Stimulated activated CD8-positive, alpha-beta memory T cell treated with anti-CD3 and anti-CD28 coated beads, Interleukin-12 subunit alpha, Interleukin-12 subunit beta, amount 100 ng/mL, for 1 hour (primary cell): ENCODE measurements at regions not wholly inside any gene's neighbourhood (a gene's known extent, or its start where the extent isn't known, plus 50 kb on each side); places are given as distances from the start of the nearest gene placed in this dataset.

Source experiments
- DNase-seq: peaks from one replicate; pipeline ENCODE4 v3.0.0-alpha.2; 2020; ENCODE audit warnings: low read depth

DNA sequence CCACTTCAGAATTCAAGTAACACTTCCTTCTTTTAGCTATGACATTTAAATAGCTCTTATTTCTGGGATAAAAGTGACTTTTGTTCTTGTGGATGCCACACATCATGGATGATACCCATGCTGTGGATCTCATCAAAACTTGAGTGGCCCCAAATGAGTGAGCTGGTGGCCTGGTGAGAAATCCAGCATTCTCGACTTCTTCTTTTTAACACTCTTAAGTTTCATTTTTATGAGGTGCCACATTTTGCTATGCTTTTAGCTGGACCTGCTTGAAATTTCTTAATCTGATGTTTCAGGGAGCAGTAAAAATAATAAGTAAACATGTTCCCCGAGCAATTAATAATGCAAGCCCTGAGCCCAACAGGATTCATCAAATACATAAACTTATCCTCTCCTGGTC is 384.8 kb upstream of the MEF2C start:
- no peak for DNase-seq

DNA sequence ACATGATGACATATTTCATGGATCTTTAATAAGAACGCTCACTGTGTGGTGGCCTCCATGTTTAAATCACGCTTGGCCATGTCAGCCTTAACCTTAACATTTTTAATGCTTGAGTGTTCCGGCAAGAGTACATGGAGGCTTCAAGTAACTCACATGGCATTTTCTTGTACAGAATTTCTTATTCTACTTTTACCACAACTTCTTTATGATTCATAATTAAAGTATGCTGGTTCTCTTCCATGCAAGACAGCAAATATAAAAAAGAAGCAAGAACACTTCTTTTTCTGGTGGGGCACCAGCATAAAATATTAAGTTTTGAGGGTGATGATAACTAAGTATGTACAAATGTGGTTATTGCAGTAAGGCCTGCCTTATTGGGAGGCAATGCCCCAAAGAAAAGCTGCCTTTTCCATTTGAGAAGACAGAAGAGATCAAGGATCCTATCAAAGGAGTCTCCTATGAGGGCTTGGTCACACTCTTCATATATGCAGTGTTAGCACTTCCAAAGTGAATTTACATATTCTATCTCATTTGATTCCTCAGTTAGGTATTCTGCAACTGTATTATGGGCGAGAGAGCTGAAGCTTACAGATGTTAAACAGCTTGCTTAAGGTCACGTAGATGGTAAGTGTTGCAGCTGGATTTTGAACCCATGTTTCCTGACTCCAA is 382.7 kb upstream of the MEF2C start:
- no peak for DNase-seq

DNA sequence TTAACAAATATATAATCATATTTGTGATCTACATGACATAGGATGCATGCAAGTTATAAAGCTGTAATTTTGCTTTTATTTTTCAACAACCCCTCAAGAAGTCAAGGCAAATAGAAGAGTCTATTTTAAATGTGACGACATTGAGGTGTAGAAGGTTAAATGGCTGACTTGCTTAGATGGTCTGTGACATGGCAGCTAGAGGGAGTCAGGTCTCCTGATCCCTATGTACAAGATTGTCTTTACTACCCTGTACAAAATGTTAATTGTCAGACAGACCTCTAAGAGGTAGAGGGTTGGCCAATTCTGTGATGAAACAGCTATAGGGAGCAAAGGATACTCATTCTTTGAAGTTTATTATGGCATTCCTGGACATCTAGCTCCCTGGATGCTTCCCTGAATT is 380.9 kb upstream of the MEF2C start:
- no peak for DNase-seq

DNA sequence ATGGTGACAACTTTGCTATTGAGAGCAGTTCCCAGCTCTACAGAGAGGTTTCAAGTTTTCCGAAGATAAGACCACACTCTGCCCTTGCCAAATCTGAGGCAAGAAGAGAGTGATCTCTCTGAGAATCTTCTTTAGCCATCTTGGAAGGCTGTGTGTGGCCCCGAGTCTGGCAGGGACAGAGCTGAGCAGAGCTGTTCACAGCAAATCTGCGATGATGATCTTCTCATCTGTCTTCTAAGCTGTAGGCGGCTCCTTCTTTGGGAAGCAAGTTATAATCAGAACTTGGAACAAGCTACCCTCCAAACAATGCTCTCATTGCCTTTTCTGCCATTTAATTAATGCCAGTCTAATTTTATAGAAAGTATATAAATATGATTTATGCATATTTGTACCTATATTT is 379.0 kb upstream of the MEF2C start:
- DNase-seq, result no peak

DNA sequence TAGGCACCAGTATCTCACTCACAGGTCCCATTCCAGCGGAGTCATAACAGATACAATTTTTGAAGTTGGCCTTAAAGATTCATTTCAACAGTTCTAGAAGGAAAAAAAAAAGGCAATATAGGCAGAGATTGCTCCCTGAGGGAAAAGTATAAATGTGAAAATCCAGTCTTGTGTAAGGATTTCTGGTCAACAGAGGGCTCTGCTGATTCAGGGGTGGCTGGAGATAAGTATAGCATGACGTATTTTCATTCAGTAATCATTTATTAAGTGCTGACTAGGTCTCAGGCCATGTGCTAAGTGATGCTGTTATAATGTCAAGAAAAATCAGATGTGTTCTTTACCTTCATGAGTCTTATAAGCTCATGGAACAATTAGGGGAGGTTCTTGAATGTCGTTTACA is 377.3 kb upstream of the MEF2C start:
- no peak for DNase-seq

DNA sequence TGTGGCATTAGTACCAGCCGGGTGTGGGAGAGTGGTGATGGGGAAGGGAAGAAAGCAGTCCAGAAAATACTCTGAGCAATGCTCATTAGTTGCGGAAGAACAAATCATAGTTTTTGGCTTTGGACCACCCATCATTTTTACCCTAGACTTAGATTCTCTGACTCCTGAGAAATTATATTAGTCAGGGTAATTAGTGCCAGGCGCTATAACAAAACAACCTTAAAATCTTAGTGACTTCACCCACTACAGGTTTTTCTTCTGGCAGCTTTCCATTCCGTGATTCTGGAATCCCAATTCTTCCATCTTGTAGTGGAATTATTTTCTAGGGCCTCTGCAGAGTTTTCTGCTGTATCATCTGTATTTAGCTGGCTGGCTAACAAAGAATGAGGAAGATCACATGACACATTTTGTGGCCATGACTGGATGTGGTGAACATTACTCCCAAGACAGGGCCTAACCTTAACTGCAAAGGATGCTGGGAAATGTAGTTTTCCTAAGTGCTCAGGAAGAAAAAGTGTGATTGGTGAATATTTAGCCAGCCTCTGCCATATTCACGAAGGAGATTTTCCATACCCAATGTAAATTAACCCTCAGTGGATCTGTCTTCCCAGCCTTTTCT is 373.0 kb upstream of the MEF2C start:
- no peak for DNase-seq

DNA sequence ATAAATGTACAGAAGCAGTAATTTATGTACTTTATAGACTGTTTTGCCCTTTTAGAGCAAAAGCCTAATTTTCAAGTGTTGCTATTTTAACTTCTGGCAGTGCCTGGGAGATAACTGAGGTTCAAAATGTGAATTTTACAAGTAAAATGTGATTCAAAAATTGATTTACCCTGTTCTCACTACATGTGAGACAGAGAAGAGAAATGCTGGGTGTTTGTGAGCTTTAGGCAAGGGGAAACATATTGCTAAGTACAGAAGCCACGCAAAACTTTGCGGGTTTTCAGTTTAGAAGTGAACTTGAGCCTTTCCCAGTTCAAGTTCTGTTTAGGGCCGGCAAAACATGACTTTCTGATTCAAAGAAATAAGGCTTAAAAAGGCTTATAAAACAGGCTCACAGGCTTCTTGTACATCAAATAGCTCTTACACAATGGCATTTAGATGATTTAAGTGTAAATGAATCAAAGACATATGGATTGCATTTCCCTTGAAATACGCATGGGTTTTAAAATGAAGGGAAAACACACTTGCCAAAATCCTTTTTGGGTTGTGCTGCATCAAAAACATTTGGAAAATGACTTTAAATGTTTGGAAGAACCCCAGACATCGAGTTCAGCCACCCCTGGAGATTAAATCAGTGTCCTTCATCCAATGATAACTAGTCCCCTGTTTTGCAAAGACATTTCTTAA is 370.8 kb upstream of the MEF2C start:
- no peak for DNase-seq

DNA sequence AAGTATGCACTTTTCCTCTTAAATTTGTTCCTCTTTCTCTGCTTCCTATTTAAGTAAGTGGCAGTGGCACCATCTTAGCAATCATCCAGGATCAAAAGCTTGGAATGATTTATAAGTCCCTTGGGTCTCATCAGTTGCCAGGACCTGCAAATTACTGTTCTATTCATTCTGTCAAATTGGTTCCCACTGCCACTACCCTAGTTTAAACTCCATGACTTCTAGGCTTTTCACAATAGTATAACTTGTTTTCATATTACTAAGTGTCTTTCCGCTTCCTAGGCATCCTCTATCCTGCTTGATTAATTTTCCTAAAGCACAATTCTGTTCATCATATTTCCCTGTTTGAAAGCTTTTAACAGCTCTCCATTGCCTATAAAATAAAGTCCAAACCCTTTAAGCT is 363.9 kb upstream of the MEF2C start:
- no peak for DNase-seq

DNA sequence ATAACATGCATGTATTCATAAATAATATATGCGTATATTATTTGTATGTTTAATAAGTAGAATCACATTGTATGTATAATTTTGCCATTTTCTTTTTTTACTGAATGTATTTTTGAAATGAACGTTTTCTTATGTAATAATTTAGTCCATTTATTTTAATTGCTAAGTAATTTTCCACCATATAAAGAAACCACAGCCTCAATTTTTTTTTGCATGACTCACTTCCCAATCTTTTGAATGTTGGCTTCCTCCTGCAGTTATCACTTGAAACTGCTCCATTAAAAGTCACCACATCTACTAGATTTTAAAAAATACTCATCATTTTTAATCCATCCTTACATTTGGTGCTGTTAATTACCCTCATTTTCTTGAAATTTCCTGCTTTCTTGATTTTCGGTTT is 363.3 kb upstream of the MEF2C start:
- DNase-seq, result no peak

DNA sequence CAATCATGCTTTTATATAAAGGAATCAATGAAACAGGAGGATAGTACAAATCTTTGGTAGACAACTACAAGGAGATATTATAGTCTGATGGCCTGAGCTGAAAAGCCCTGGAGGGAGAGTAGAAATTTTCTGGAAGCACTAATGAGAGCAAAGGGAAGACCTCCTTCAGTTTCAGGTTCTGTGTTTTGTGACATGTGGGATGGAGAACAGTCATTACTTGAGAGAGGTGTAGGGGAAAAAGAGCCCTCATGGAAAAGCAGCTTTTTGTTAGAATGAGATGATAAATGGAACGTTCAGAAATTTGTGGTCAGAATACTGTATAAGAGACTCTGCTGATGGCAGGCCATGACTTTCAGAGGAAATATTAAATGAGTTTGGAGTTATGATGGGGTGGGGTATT is 360.6 kb upstream of the MEF2C start:
- DNase-seq, result no peak

DNA sequence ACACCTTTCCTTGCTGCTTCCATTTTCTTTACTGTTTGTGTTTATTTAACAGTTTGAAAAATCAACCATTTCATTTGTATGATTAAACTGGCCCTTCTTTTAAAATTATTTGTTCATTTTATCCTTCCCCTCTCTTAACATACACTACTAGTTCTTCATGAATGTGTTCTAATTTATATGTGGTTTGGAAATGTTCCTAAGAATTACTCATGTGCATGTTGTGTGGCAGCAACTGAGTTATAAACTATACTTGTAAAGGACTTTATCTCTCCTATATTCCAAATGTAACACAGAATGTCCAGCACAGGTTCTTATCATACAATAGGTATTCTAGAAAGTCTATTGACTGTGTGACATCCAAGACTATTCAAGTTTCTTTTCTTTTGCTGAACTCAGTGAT is 358.2 kb upstream of the MEF2C start:
- DNase-seq, result no peak

DNA sequence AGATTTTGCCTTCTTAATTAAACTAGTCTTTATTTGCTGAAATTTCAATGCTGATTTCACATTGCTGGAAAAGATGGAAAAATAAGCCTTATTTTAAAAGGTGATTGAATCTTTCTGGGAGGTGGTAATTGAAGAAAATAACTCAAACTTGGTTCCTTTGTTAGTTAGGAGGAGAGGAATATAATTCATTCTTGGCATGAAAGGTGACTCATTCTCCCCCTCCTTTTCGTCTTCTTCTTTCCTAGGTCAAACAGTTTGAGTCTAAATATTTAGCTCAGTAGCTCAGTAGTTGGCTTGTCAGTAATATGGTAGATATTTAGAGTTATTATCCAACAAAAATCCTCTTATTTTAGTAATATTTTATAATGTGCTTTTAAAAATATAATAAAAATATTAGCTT is 353.9 kb upstream of the MEF2C start:
- DNase-seq, result no peak

DNA sequence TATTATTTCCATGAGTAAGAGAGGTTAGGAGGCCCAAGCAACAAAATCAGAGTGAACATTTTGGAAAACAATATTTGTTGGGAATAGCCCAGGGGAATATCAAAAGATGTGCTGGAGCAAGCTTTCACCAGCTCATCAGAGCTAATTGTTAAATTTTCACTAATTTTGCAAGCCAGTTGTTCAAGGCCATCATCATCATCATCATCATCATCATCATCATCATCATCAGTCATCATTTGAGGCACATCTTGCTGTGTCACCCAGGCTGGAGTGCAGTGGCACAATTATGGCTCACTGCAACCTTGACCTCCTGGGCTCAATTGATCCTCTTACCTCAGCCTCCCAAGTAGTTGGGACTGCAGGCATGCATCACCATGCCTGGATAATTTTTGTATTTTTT is 350.5 kb upstream of the MEF2C start:
- no peak for DNase-seq

DNA sequence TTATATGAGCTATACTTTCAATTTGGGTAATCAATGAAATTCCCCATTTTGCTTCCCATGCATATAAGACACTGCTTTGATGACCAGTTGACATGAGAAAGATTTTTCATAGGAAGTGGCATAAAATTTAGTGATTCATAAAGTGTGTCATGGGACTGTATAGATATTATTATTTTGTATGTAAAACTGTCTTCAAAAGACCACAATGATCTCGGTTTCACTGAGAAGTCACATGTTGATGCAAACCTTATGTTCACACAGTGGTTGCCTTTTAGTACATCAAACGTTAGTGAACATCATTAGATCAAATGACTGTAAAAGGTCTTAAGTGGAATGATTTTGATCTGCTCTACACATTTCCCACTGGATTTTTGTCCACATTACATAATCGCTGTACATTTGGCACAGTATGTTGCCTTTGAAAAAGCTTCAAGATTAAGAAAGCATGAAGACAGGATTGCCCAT is 349.2 kb upstream of the MEF2C start:
- no peak for DNase-seq

DNA sequence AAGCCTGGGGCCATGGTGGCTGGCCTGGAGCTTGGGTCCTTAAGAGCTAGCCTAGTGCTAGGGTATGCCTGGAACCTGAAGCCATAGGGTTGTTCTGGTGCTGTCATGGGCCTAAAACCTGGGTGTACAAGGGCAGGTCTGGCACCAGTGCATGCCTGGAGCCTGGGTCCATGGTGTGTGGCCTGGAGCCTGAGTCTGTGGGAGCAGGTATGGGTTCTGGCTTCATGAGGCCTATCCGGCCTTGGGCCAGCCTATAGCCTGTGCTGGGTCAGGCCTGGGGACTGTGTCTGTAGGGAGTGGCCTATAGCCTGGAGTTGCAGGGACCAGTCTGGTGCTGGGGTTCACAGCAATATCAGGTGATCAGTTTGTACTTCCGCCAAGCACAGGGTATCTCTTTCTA is 347.2 kb upstream of the MEF2C start:
- no peak for DNase-seq

DNA sequence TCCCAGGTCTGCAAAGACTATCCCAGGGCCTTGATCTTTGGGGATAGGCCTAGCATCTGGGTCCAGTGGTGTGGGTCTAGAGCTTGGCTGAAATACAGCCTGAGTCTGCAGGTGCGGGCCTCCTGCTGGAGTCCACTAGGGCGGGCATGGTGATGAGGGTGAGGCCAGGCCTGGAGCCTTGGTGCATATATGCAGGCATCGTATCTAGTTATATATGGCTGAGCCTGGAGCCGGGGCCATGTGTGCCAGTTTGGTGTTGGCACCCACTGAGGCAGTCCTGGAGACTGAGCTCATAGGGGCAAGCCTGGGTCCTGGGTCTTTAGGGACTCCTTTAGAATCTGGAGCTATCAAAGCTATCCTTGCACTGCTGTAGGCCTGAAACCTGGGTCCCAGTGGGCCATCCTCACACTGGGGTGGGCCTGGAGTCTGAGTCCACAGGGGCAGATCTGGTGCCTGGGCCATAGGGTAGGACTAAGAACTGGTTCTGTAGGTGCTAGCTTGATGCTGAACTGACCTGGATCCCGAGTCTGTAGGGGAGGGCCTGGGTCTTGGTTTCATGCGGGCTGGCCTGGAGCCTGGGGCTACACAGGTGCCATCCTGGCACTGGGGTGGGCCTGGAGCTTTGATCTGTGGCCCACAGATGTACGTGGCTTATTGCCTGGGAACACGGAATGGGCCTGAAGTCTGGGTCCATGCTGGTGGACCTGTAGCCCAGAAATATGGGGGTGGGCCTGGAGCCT is 346.5 kb upstream of the MEF2C start:
- DNase-seq, result no peak

DNA sequence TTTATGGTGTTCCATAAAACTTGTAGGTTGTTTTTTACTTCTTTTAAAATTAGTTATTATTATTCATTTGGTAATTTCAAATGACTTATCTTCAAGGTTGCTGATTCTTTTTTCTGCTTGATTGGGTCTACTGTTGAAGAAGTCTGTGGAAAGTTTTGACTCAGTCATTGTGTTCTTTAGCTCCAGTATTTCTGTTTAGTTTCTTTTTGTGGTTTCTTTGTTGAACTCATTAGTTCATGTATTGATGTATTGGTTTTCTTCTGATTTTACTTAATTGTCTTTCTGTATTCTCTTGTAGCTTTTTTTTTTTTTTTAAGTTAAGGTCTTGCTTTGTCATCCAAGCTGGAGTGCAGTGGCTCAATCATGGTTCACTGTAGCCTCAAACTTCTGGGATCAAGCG is 345.4 kb upstream of the MEF2C start:
- no peak for DNase-seq

DNA sequence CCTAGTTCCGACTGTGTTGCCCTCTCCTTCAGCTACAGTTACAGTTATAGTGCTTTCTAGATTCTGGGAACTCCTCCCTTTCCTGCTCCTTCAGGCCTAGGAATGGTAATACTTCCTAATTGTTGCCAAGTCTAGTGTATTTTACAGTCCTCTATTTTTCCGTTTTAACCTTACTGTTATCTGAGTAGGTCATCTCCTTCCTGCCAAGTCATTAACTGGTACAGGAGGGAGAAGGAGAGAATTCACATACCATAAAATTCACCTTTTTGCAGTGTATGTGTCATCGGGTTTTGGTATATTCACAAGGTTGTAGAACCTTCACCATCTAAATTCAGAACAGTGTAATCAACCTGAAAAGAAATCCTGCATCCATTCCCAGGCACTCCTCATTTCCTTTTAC is 335.4 kb upstream of the MEF2C start:
- no peak for DNase-seq

DNA sequence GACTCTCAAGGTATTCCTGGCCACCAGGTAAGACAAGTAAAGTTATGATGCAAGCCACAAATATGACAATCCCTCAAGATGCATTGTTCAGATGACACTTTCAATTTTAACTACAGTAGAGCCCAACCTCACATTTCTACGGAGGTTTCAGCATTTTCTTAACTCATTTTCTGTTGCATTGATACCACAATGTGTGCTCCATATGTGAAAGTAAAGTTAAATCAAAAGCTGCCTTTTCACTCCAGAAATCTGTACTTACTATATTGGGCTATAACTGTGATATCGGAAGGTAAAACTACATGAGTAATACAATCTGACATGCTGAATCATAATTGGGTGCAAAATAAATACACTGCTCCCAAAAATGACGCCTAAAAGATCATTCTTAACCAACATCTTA is 333.6 kb upstream of the MEF2C start:
- DNase-seq, result no peak

DNA sequence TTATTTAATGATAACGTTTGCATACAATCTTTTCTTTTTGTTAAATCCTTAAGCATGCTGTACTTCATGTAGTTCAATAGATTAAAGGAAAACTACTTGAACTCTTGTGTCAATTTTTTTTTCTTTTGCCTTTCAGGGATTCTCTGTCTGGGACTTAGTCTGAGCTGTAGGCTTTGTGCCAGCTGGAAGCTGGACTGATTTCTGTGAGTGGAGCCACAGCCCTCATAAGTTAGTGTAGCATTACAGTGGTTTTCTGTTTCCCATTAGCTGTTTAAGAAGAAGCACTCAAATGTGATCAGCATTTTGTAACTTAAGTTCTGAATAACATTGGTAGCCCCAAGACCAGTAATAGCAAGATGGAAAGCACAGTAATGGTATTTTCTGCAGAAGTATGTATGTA is 330.6 kb upstream of the MEF2C start:
- no peak for DNase-seq

DNA sequence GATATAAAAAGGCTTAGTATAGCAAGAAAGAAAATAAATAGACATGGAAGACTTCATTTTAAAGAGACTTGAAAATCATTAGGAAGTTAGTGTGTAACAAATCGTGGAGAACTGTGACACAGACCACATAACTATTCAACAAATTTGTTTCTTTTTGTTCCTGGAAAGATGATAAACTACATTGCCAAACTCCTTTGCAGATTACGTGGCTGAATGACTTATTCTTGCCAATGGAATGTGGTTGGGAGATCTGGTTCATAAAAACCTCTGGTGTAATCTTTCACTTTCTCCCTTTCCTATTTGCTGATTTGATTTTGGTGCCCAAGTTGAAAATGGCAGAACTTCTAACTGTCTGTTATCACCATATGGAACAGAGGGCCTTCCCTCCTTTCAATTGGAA is 328.9 kb upstream of the MEF2C start:
- no peak for DNase-seq

DNA sequence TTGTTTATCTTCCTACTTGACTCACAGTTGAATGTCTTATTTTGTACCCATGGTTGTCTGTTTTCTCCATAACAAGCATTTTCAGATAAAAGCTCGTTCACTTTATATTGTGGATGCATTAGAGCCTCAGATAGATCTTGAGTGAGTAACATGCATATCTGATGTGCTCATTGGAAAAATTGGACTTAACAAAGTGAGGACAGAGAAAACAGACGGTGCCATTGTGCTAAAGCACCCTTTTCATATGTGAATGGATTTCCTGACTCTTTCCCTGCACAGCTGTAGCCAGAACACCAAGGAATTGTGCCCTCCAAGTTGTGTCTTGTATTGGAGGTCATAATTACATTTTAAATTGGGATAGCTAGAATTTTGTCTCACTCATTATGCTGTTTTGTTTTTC is 325.8 kb upstream of the MEF2C start:
- DNase-seq, result no peak

DNA sequence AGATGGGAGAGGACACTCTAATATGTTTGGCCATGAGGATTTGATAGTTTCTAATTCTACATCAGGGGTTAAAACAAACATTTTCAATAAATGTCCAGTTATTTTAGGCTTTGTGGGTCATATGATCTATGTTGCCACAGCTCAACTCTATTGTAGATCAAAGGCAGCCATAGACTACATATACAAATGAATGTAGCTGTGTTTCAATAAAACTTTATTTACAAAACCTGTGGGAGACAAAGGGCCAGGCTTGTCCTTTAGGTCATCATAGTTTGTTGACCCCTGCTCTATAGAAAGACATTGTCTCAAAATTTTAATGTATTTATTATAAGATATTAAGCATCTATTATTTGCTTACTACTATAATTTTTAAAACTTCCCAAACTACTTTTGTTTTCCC is 325.4 kb upstream of the MEF2C start:
- DNase-seq, result no peak
